Loucy (cell line): ENCODE measurements at regions not wholly inside any gene's neighbourhood (a gene's known extent, or its start where the extent isn't known, plus 50 kb on each side); places are given as distances from the start of the nearest gene placed in this dataset.

ENCODE experiments used
- H2AFZ ChIP-seq: fragments of 200-600 bp; sonication (generic); 2 replicates; pipeline ENCODE4 v1.6.0; 2016; ENCODE audit warnings: antibody characterized with exemption, mild to moderate bottlenecking, low read length, moderate library complexity
- H3F3A ChIP-seq: fragments of 200-600 bp; 2 replicates; pipeline ENCODE4 v1.6.0; 2016; ENCODE audit warnings: antibody characterized with exemption, low read depth, mild to moderate bottlenecking
- H3K27me3 ChIP-seq: fragments of 200-600 bp; sonication (generic); 2 replicates; pipeline ENCODE4 v1.6.1; 2014; ENCODE audit warnings: low read length, mild to moderate bottlenecking; ENCODE audit not compliant: insufficient read depth, poor library complexity, severe bottlenecking
- H3K36me3 ChIP-seq: fragments of 200-600 bp; sonication (generic); 2 replicates; pipeline ENCODE4 v1.6.1; 2016; ENCODE audit warnings: low read length; ENCODE audit not compliant: insufficient read depth
- H3K4me1 ChIP-seq: fragments of 200-600 bp; sonication (generic); 2 replicates; pipeline ENCODE4 v1.5.1; 2014; ENCODE audit warnings: low read length, mild to moderate bottlenecking; ENCODE audit not compliant: insufficient read depth, poor library complexity, severe bottlenecking
- H3K4me2 ChIP-seq: fragments of 200-600 bp; sonication (generic); 2 replicates; pipeline ENCODE4 v1.6.0; 2014; ENCODE audit warnings: antibody characterized with exemption, low read length, low read depth, mild to moderate bottlenecking; ENCODE audit not compliant: poor library complexity, severe bottlenecking
- H3K4me3 ChIP-seq: fragments of 200-600 bp; sonication (generic); 2 replicates; pipeline ENCODE4 v1.5.1; 2014; ENCODE audit warnings: low read length, mild to moderate bottlenecking, mixed read lengths; ENCODE audit not compliant: poor library complexity, severe bottlenecking
- H3K79me2 ChIP-seq: fragments of 200-600 bp; sonication (generic); 2 replicates; pipeline ENCODE4 v1.6.1; 2014; ENCODE audit warnings: low read length; ENCODE audit not compliant: insufficient read depth
- H3K9ac ChIP-seq: fragments of 200-600 bp; sonication (generic); 2 replicates; pipeline ENCODE4 v1.6.0; 2014; ENCODE audit warnings: mild to moderate bottlenecking, low read depth, low read length, moderate library complexity; ENCODE audit not compliant: poor library complexity, severe bottlenecking
- H3K9me2 ChIP-seq: fragments of 200-600 bp; sonication (generic); replicated peaks from 2 replicates; pipeline ENCODE4 v1.6.1; 2016; ENCODE audit warnings: low read depth, low read length, mixed read lengths
- H3K9me3 ChIP-seq: fragments of 200-600 bp; sonication (generic); 2 replicates; pipeline ENCODE4 v1.6.1; 2014; ENCODE audit warnings: mild to moderate bottlenecking, antibody characterized with exemption, low read length, low read depth; ENCODE audit not compliant: insufficient read depth
- H4K20me1 ChIP-seq: fragments of 200-600 bp; sonication (generic); 2 replicates; pipeline ENCODE4 v1.6.0; 2014; ENCODE audit warnings: antibody characterized with exemption, low read length, mild to moderate bottlenecking; ENCODE audit not compliant: insufficient read depth, poor library complexity, severe bottlenecking
- CTCF ChIP-seq: fragments of 200-600 bp; sonication (generic); conservative IDR thresholded peaks from 2 replicates; pipeline ENCODE4 v1.5.1; 2014; ENCODE audit warnings: mild to moderate bottlenecking, antibody characterized with exemption, low read length
- EZH2phosphoT487 ChIP-seq: fragments of 200-600 bp; IDR thresholded peaks from 2 replicates; pipeline ENCODE4 v1.6.1; 2018; ENCODE audit warnings: antibody characterized with exemption, mild to moderate bottlenecking, moderate library complexity, borderline replicate concordance

DNA sequence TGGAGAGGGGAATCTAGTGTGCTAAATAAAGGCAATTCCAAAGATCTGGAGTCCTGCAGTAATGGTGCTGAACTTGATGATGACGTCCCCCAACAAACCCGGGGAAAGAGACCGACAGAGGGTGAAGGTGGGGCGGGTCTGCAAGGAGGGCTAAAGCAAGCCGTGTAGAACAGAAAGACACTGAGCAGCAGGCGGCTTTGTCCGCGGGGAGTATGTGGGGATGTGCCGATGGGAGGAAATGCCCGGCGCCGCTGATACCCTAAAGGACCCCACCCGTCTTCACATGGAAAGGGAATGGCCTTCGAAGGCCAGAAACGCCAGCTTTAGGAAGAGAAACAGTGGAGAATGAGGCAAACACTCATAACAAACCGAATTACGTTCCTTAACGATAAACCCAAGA lies 528.9 kb downstream of the ZNF674 start:
- no peaks in the 10 kb centered on the region for H3K4me1 ChIP-seq
- H3K79me2 ChIP-seq: no peaks in the 10 kb centered on the region
- no peaks in the 10 kb centered on the region for H4K20me1 ChIP-seq
- H3F3A ChIP-seq: no peaks in the 10 kb centered on the region
- no peak overlapping the region for H3K9ac ChIP-seq
- no peak overlapping the region for H3K4me2 ChIP-seq
- no peak overlapping the region for H2AFZ ChIP-seq
- no peak overlapping the region for H3K4me3 ChIP-seq
- H3K27me3 ChIP-seq: no peaks in the 10 kb centered on the region
- no peak for TF ChIP-seq CTCF
- TF ChIP-seq EZH2phosphoT487: no peak
- no peaks in the 10 kb centered on the region for H3K9me2 ChIP-seq
- no peaks in the 10 kb centered on the region for H3K9me3 ChIP-seq
- no peaks in the 10 kb centered on the region for H3K36me3 ChIP-seq

- H3K36me3 ChIP-seq: no peaks in the 10 kb centered on the region
- TF ChIP-seq EZH2phosphoT487 (no peak), CTCF (no peak)
- H4K20me1 ChIP-seq: no peaks in the 10 kb centered on the region
- no peak overlapping the region for H3K4me2 ChIP-seq
- H3K9me2 ChIP-seq: no peaks in the 10 kb centered on the region
- H3K27me3 ChIP-seq: no peaks in the 10 kb centered on the region
- no peak overlapping the region for H3K4me3 ChIP-seq
- H3F3A ChIP-seq: no peaks in the 10 kb centered on the region
- H2AFZ ChIP-seq: no peak overlapping the region
- H3K79me2 ChIP-seq: no peaks in the 10 kb centered on the region
- H3K9me3 ChIP-seq: no peaks in the 10 kb centered on the region
- no peak overlapping the region for H3K9ac ChIP-seq
- no peaks in the 10 kb centered on the region for H3K4me1 ChIP-seq
Measured at GRCh38 chrX:46015653-46016052, 529.6 kb downstream of the ZNF674 start.

DNA sequence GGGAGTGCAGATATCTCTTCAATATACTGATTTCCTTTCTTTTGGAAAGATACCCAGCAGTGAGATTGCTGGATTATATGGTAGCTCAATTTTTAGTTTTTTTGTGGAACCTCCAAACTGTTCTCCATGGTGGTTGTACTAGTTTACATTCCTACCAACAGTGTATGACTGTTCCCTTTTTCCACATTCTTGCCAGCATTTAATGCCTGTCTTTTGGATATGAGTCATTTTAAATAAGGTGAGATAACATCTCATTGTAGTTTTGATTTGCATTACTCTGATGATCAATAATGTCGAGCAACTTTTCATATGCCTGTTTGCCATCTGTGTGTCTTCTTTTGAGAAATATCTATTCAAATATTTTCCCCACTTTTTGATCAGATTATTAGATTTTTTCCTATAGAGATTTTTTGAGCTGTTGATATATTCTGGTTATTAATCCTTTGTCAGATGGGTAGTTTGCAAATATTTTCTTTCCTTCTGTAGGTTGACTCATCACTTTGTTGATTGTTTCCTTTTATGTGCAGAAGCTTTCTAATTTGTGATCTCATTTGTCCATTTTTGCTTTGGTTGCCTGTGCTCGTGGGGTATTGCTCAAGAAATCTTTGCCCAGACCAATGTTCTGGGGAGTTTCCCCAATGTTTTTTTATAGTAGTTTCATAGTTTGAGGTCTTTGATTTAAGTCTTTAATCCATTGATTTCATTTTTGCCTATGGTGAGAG lies 552.7 kb downstream of the ZNF674 start:
- H3K9me3 ChIP-seq: no peaks in the 10 kb centered on the region
- no peak for TF ChIP-seq CTCF
- no peaks in the 10 kb centered on the region for H3K4me1 ChIP-seq
- H3K9me2 ChIP-seq: no peaks in the 10 kb centered on the region
- H3K4me3 ChIP-seq: no peak overlapping the region
- no peaks in the 10 kb centered on the region for H3K36me3 ChIP-seq
- no peak overlapping the region for H3K4me2 ChIP-seq
- no peaks in the 10 kb centered on the region for H3F3A ChIP-seq
- H3K9ac ChIP-seq: no peak overlapping the region
- H4K20me1 ChIP-seq: no peaks in the 10 kb centered on the region
- no peaks in the 10 kb centered on the region for H3K79me2 ChIP-seq
- H3K27me3 ChIP-seq: no peaks in the 10 kb centered on the region
- no peak overlapping the region for H2AFZ ChIP-seq
